ENCODE measurements at regions not wholly inside any gene's neighbourhood (a gene's known extent, or its start where the extent isn't known, plus 50 kb on each side); places are given as distances from the start of the nearest gene placed in this dataset.

DNA sequence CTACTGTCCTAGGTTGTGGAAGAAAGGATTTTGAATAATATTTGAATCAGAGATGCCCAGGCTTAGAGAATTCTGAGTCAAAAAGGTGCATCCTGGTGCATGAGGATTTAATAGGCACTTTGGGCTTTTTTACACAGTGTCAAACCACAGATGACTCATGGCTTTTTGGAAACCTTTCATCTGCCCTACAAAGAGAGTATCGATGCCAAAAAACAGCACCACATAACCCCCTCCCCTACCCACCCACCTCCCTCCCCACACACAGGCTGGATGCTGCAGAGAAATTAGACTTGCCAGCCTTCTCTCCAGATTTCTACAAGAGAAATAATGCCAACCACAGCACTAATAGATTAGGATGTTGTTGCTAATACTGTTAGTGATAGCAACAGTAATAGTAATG lies 779.3 kb downstream of the NLGN4X start:
- dilution Hi-C loops (cut with MboI; ENCODE audit: extremely low pct_ligation_motif_present, low sequenced_read_pairs): no loop called here
- intact Hi-C loops (cut with micrococcal nuclease): no loop called here
- no peak overlapping the region for H3K9ac ChIP-seq (replicated peaks; ENCODE audit: extremely low read depth, insufficient read depth, low read length)
- H3K79me2 ChIP-seq (ENCODE audit: control insufficient read depth, insufficient read depth, low read length): no peaks in the 10 kb centered on the region
- H3K4me1 ChIP-seq (ENCODE audit: control insufficient read depth, extremely low read depth, insufficient read depth, low read length): no peaks in the 10 kb centered on the region
- H3K27me3 ChIP-seq (ENCODE audit: control insufficient read depth in 2 of 2, insufficient read depth in 2 of 2, low read length in 2 of 2): no peaks in the 10 kb centered on the region
- no peaks in the 10 kb centered on the region for H3K9me3 ChIP-seq (replicated peaks; ENCODE audit: control insufficient read depth, insufficient read depth, low read length)
- H4K20me1 ChIP-seq (replicated peaks; ENCODE audit: control insufficient read depth, extremely low read depth, insufficient read depth, low read length): no peaks in the 10 kb centered on the region
- H2AFZ ChIP-seq (ENCODE audit: low read depth, low read length): no peak overlapping the region
- H3K4me3 ChIP-seq (replicated peaks in 1 of 3; ENCODE audit: insufficient read depth in 1 of 3, low read depth in 1 of 3, low read length in 3 of 3): no peak overlapping the region
- ChIA-PET POLR2A (no interaction called here), CTCF (no interaction called here)
- DNase-seq (ENCODE audit: low read depth, low spot score) (no peak), FAIRE-seq (no peak)
- H3K27ac ChIP-seq (ENCODE audit: insufficient read depth, low read depth, low read length): no peak overlapping the region
- H3K36me3 ChIP-seq (ENCODE audit: control insufficient read depth in 2 of 2, extremely low read depth in 1 of 2, insufficient read depth in 2 of 2, low read length in 2 of 2): no peaks in the 10 kb centered on the region
- BruUV-seq (replicated peaks): no TSS peak
- no peaks in the 10 kb centered on the region for H3K9me1 ChIP-seq (replicated peaks; ENCODE audit: control insufficient read depth, extremely low read depth, insufficient read depth, low read length)
- no peak overlapping the region for H3K4me2 ChIP-seq (ENCODE audit: insufficient read depth, low read length)
- TF ChIP-seq, protein P1, sequence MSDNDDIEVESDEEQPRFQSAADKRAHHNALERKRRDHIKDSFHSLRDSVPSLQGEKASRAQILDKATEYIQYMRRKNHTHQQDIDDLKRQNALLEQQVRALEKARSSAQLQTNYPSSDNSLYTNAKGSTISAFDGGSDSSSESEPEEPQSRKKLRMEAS (IDR thresholded peaks at IDR 0.05; ENCODE audit: insufficient read depth, insufficient read length): no peak
- TF ChIP-seq MYC (IDR thresholded peaks at IDR 0.05; ENCODE audit: low read depth, low read length) (no peak), GATA2 (IDR thresholded peaks at IDR 0.05; ENCODE audit: insufficient read depth, insufficient read length, low read depth, low read length) (no peak)

DNA sequence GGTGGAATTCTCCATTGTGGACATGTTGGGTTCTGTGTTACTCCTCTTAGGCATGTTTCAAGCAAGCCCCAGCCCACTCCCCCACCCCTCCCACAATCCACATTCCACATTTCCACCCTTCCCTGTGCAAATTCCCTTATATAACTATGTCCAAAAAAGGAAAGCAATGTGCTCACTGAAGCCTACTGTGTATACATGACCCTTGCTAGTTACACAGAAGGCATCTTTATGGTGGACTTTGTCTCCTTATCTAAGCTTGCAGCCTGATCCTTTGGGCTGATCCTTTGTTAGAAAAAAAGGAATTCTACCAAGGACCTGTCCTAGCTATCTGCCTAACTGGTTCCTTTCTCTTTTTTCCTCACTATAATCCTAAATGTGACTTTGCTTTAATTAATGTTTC lies 796.8 kb downstream of the NLGN4X start:
- TF ChIP-seq POLR2AphosphoS5 (IDR thresholded peaks at IDR 0.05; ENCODE audit: insufficient read depth, low read depth, low read length) (no peak), EZH2 (IDR thresholded peaks at IDR 0.05; ENCODE audit: borderline replicate concordance, low read depth, low read length, severe bottlenecking) (no peak), GATA2 (IDR thresholded peaks at IDR 0.05; ENCODE audit: insufficient read depth, insufficient read length, low read depth, low read length) (no peak), MYC (IDR thresholded peaks at IDR 0.05; ENCODE audit: low read depth, low read length) (no peak), JUN (IDR thresholded peaks at IDR 0.05; ENCODE audit: borderline replicate concordance, insufficient read depth, insufficient read length, low read depth) (no peak), POLR2A (IDR thresholded peaks at IDR 0.05; ENCODE audit: low read depth, low read length) (no peak), FOS (IDR thresholded peaks at IDR 0.05; ENCODE audit: borderline replicate concordance, insufficient read depth, low read length) (no peak)
- TF ChIP-seq, protein P2, sequence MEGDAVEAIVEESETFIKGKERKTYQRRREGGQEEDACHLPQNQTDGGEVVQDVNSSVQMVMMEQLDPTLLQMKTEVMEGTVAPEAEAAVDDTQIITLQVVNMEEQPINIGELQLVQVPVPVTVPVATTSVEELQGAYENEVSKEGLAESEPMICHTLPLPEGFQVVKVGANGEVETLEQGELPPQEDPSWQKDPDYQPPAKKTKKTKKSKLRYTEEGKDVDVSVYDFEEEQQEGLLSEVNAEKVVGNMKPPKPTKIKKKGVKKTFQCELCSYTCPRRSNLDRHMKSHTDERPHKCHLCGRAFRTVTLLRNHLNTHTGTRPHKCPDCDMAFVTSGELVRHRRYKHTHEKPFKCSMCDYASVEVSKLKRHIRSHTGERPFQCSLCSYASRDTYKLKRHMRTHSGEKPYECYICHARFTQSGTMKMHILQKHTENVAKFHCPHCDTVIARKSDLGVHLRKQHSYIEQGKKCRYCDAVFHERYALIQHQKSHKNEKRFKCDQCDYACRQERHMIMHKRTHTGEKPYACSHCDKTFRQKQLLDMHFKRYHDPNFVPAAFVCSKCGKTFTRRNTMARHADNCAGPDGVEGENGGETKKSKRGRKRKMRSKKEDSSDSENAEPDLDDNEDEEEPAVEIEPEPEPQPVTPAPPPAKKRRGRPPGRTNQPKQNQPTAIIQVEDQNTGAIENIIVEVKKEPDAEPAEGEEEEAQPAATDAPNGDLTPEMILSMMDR (IDR thresholded peaks at IDR 0.05; ENCODE audit: extremely low read depth in 1 of 2, insufficient read depth in 1 of 2, low read depth in 1 of 2, low read length in 2 of 2): no peak
- TF ChIP-seq, protein P1 (IDR thresholded peaks at IDR 0.05; ENCODE audit: insufficient read depth, insufficient read length): no peak
- ChIA-PET CTCF (no interaction called here), POLR2A (no interaction called here)
- Histone ChIP-seq H3K27ac (ENCODE audit: insufficient read depth, low read depth, low read length) (no peak overlapping the region), H3K9ac (replicated peaks; ENCODE audit: extremely low read depth, insufficient read depth, low read length) (no peak overlapping the region), H3K27me3 (ENCODE audit: control insufficient read depth in 2 of 2, insufficient read depth in 2 of 2, low read length in 2 of 2) (no peaks in the 10 kb centered on the region), H3K4me2 (ENCODE audit: insufficient read depth, low read length) (no peak overlapping the region), H3K9me3 (replicated peaks; ENCODE audit: control insufficient read depth, insufficient read depth, low read length) (no peaks in the 10 kb centered on the region), H3K4me1 (ENCODE audit: control insufficient read depth, extremely low read depth, insufficient read depth, low read length) (no peaks in the 10 kb centered on the region), H2AFZ (ENCODE audit: low read depth, low read length) (no peak overlapping the region), H3K79me2 (ENCODE audit: control insufficient read depth, insufficient read depth, low read length) (no peaks in the 10 kb centered on the region), H3K9me1 (replicated peaks; ENCODE audit: control insufficient read depth, extremely low read depth, insufficient read depth, low read length) (no peaks in the 10 kb centered on the region), H3K36me3 (ENCODE audit: control insufficient read depth in 2 of 2, extremely low read depth in 1 of 2, insufficient read depth in 2 of 2, low read length in 2 of 2) (no peaks in the 10 kb centered on the region), H4K20me1 (replicated peaks; ENCODE audit: control insufficient read depth, extremely low read depth, insufficient read depth, low read length) (no peaks in the 10 kb centered on the region), H3K4me3 (replicated peaks in 1 of 3; ENCODE audit: insufficient read depth in 1 of 3, low read depth in 1 of 3, low read length in 3 of 3) (no peak overlapping the region)
- intact Hi-C loops (cut with micrococcal nuclease): no loop called here
- BruUV-seq (replicated peaks): no TSS peak
- no peak for FAIRE-seq
- no peak for DNase-seq (ENCODE audit: low read depth, low spot score)
- dilution Hi-C loops (cut with MboI; ENCODE audit: extremely low pct_ligation_motif_present, low sequenced_read_pairs): no loop called here
